DMS53 treated with DMSO at 0.1 percent for 48 hours (cell line): ENCODE measurements at regions not wholly inside any gene's neighbourhood (a gene's known extent, or its start where the extent isn't known, plus 50 kb on each side); places are given as distances from the start of the nearest gene placed in this dataset.

Source experiments
- DNase-seq: peaks from one replicate; lab custom pipeline; 2025; ENCODE audit not compliant: unreplicated experiment; lab: John Stamatoyannopoulos, UW

GRCh38 chrX:9340598-9341290 lies 124.1 kb upstream of the TBL1X start:
- no peak for DNase-seq

- DNase-seq: no peak
Observed at GRCh38 chrX:9341291-9342201, 123.3 kb upstream of the TBL1X start.

- DNase-seq: peak; percentile 43
Observed at GRCh38 chrX:9342561-9343051, 122.3 kb upstream of the TBL1X start.

- no peak for DNase-seq
Observed at GRCh38 chrX:9343971-9344370, 120.9 kb upstream of the TBL1X start.

- no peak for DNase-seq
Observed at GRCh38 chrX:9345957-9346356, 118.9 kb upstream of the TBL1X start.

- no peak for DNase-seq
Observed at GRCh38 chrX:9349572-9350494, 115.0 kb upstream of the TBL1X start.

GRCh38 chrX:9351126-9351525 lies 113.7 kb upstream of the TBL1X start:
- DNase-seq: no peak

GRCh38 chrX:9352243-9352642 lies 112.6 kb upstream of the TBL1X start:
- DNase-seq: no peak

- DNase-seq: no peak
Observed at GRCh38 chrX:9352694-9353411, 112.0 kb upstream of the TBL1X start.

GRCh38 chrX:9354918-9355317 lies 109.9 kb upstream of the TBL1X start:
- DNase-seq: no peak

GRCh38 chrX:9355739-9356138 lies 109.1 kb upstream of the TBL1X start:
- DNase-seq: no peak

GRCh38 chrX:9356846-9357245 lies 108.0 kb upstream of the TBL1X start:
- DNase-seq: no peak

GRCh38 chrX:9357518-9358114 lies 107.2 kb upstream of the TBL1X start:
- DNase-seq: no peak

- DNase-seq: no peak
Observed at GRCh38 chrX:9362363-9362928, 102.4 kb upstream of the TBL1X start.

- no peak for DNase-seq
Observed at GRCh38 chrX:9367421-9367820, 97.4 kb upstream of the TBL1X start.

GRCh38 chrX:9368262-9368661 lies 96.6 kb upstream of the TBL1X start:
- no peak for DNase-seq

- DNase-seq: no peak
Observed at GRCh38 chrX:9369802-9370291, 95.0 kb upstream of the TBL1X start.

GRCh38 chrX:9370893-9371292 lies 94.0 kb upstream of the TBL1X start:
- no peak for DNase-seq

- no peak for DNase-seq
Observed at GRCh38 chrX:9372866-9373265, 92.0 kb upstream of the TBL1X start.

GRCh38 chrX:9373789-9374188 lies 91.1 kb upstream of the TBL1X start:
- DNase-seq: no peak
